IMR-90 (cell line): ENCODE measurements at regions not wholly inside any gene's neighbourhood (a gene's known extent, or its start where the extent isn't known, plus 50 kb on each side); places are given as distances from the start of the nearest gene placed in this dataset.

Source experiments
- ATAC-seq: fragments of 200-7000 bp; cut with Tn5 transposase; 2 replicates; pipeline ENCODE4 v1.9.1; 2020; ENCODE audit warnings: low read depth, mild to moderate bottlenecking, moderate library complexity
- BruUV-seq: library from RNA; stranded (reverse); fragments of 400-500 nt; replicated peaks from 2 replicates; lab custom pipeline; 2021; lab: Mats Ljungman, UMichigan
- CTCF ChIA-PET: fragments of 300-600 bp; formaldehyde crosslinking; extraction: SDS; loops from one replicate; lab custom pipeline; 2021; ENCODE audit warnings: antibody characterized with exemption; lab: Yijun Ruan, JAX
- POLR2A ChIA-PET: fragments of 300-600 bp; sonication (Branson Sonifier 250); formaldehyde crosslinking; loops from one replicate; lab custom pipeline; 2022; ENCODE audit warnings: antibody characterized with exemption; ENCODE audit not compliant: unreplicated experiment; lab: Charles Lee
- DNase-seq: peaks from one replicate; pipeline ENCODE4 v3.0.0; 2013
- H2AFZ ChIP-seq: replicated peaks from 2 replicates; pipeline ENCODE3; 2013; ENCODE audit warnings: low read length, mild to moderate bottlenecking; ENCODE audit not compliant: poor library complexity
- H2AK5ac ChIP-seq: 2 replicates; pipeline ENCODE4 v1.6.1; 2013; ENCODE audit warnings: low read depth, low read length, inconsistent platforms
- H2AK9ac ChIP-seq: replicated peaks from 2 replicates; pipeline ENCODE3; 2013; ENCODE audit warnings: mild to moderate bottlenecking, low read depth, low read length, moderate library complexity; ENCODE audit not compliant: poor library complexity
- H2BK120ac ChIP-seq: 2 replicates; pipeline ENCODE4 v1.6.1; 2013; ENCODE audit warnings: low read depth, low read length, inconsistent platforms
- H2BK15ac ChIP-seq: 3 replicates; pipeline ENCODE4 v1.6.1; 2013; ENCODE audit warnings: low read depth, low read length, inconsistent platforms
- H2BK20ac ChIP-seq: 2 replicates; pipeline ENCODE4 v1.6.1; 2013; ENCODE audit warnings: low read depth, mild to moderate bottlenecking, inconsistent platforms, low read length, moderate library complexity
- H2BK5ac ChIP-seq: 2 replicates; pipeline ENCODE4 v1.6.1; 2013; ENCODE audit warnings: mild to moderate bottlenecking, low read depth, low read length, inconsistent platforms; ENCODE audit not compliant: poor library complexity, severe bottlenecking
- H3K14ac ChIP-seq: replicated peaks from 2 replicates; pipeline ENCODE4 v1.6.1; 2013; ENCODE audit warnings: low read depth, low read length, inconsistent platforms
- H3K18ac ChIP-seq: 2 replicates; pipeline ENCODE4 v1.6.1; 2013; ENCODE audit warnings: low read depth, low read length, control low read depth
- H3K23ac ChIP-seq: 2 replicates; pipeline ENCODE4 v1.6.1; 2013; ENCODE audit warnings: low read depth, low read length, inconsistent platforms
- H3K27ac ChIP-seq: 2 replicates; pipeline ENCODE4 v1.5.1; 2013; ENCODE audit warnings: mild to moderate bottlenecking, control low read depth, low read length; ENCODE audit not compliant: insufficient read depth
- H3K27me3 ChIP-seq: 2 replicates; pipeline ENCODE4 v1.6.1; 2013; ENCODE audit warnings: low read length; ENCODE audit not compliant: control insufficient read depth, insufficient read depth
- H3K36me3 ChIP-seq: 2 replicates; pipeline ENCODE4 v1.6.1; 2013; ENCODE audit warnings: low read length, mixed read lengths; ENCODE audit not compliant: control insufficient read depth, insufficient read depth
- H3K4ac ChIP-seq: 2 replicates; pipeline ENCODE4 v1.6.1; 2013; ENCODE audit warnings: low read depth, low read length, inconsistent platforms
- H3K4me1 ChIP-seq: 2 replicates; pipeline ENCODE4 v1.6.1; 2013; ENCODE audit warnings: low read length, mixed read lengths; ENCODE audit not compliant: control insufficient read depth, insufficient read depth
- H3K4me2 ChIP-seq: 2 replicates; pipeline ENCODE4 v1.6.1; 2013; ENCODE audit warnings: low read depth, mild to moderate bottlenecking, control low read depth, low read length, moderate library complexity
- H3K4me3 ChIP-seq: 2 replicates; pipeline ENCODE4 v1.5.1; 2013; ENCODE audit warnings: low read depth, mild to moderate bottlenecking, control low read depth, low read length, moderate library complexity; ENCODE audit not compliant: insufficient read depth
- H3K56ac ChIP-seq: 2 replicates; pipeline ENCODE4 v1.6.1; 2013; ENCODE audit warnings: low read length, inconsistent platforms; ENCODE audit not compliant: insufficient read depth; ENCODE audit errors: extremely low read depth
- H3K79me1 ChIP-seq, 2 experiments: 2 replicates each; pipeline ENCODE4 v1.6.1; 2013; ENCODE audit warnings: low read length in 2 of 2, inconsistent platforms in 1 of 2, low read depth in 1 of 2
- H3K9ac ChIP-seq: 2 replicates; pipeline ENCODE4 v1.6.1; 2013; ENCODE audit warnings: low read depth, low read length, control low read depth
- H3K9me1 ChIP-seq: 2 replicates; pipeline ENCODE4 v1.6.1; 2013; ENCODE audit warnings: low read length, inconsistent platforms; ENCODE audit not compliant: insufficient read depth
- H3K9me3 ChIP-seq: 2 replicates; pipeline ENCODE4 v1.6.1; 2013; ENCODE audit warnings: low read length; ENCODE audit not compliant: control insufficient read depth, insufficient read depth
- H4K20me1 ChIP-seq: 2 replicates; pipeline ENCODE4 v1.6.1; 2013; ENCODE audit warnings: low read length, inconsistent platforms; ENCODE audit not compliant: insufficient read depth
- H4K5ac ChIP-seq: 2 replicates; pipeline ENCODE4 v1.6.1; 2013; ENCODE audit warnings: mild to moderate bottlenecking, low read depth, low read length, control low read depth
- H4K8ac ChIP-seq, 2 experiments: 2 replicates each; pipeline ENCODE4 v1.6.1; 2013; ENCODE audit warnings: low read depth in 2 of 2, low read length in 2 of 2, control low read depth in 1 of 2, inconsistent platforms in 1 of 2
- H4K91ac ChIP-seq: 2 replicates; pipeline ENCODE4 v1.6.1; 2013; ENCODE audit warnings: low read depth, low read length, inconsistent platforms; ENCODE audit not compliant: insufficient read depth
- BHLHE40 ChIP-seq: fragments of 150-350 bp; IDR thresholded peaks from 2 replicates; pipeline ENCODE4 v1.6.1; 2016; ENCODE audit warnings: mild to moderate bottlenecking, low read depth, low read length
- CEBPB ChIP-seq: IDR thresholded peaks from 2 replicates; pipeline ENCODE4 v1.6.1; 2012; ENCODE audit warnings: low read depth, low read length, improper control_type of control experiment
- WGBS, 2 experiments: methylation state at CpG; one replicate each; pipeline versions ENCODE4 v1.1.5 to v1.1.7; 2013; ENCODE audit warnings: missing lambda C conversion rate in 2 of 2; ENCODE audit not compliant: insufficient read length in 1 of 2; ENCODE audit errors: extremely low coverage in 2 of 2; 5-methylcytosine and 5-hydroxymethylcytosine counted together
- dilution Hi-C: fragments of 300-500 bp; cut with HindIII; formaldehyde crosslinking; loops from one replicate; pipeline ENCODE4 v1.14.3; 2018; ENCODE audit warnings: low sequenced_read_pairs; ENCODE audit not compliant: unreplicated experiment
- in situ Hi-C: fragments of 300-500 bp; cut with MboI; formaldehyde crosslinking; loops from 3 replicates; pipeline ENCODE4 v1.14.3; 2019; ENCODE audit warnings: low sequenced_read_pairs, inconsistent platforms, mixed read lengths
- intact Hi-C: fragments of 100-400 bp; cut with micrococcal nuclease; formaldehyde crosslinking; loops from 2 replicates; pipeline ENCODE4 v1.10.0; 2022

DNA sequence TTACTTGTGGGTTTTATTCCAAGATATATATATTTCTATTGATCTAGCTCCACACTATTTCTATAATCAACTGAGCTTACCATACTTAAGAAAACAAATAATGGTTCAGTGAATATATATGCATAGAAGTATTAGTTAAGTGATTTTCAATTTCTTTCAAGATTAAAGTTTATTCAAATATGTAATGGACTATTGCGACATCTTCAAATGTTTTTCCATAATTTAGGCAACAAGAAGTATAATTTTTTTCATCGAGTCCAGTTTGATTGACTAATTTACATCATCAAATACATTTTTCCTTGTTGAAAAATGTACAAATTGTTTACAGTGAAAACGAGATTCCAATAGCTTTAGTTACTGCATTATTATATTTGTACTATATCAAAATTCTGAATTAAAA is 528.6 kb downstream of the PTPRC start:
- intact Hi-C loops: no loop called here
- no peak overlapping the region for H3K27ac ChIP-seq
- POLR2A ChIA-PET: no interaction called here

More for the DNA sequence above, 528.6 kb downstream of the PTPRC start:
- H2AK5ac ChIP-seq: no peak overlapping the region
- no peak overlapping the region for H4K5ac ChIP-seq
- H3K23ac ChIP-seq: no peak overlapping the region
- CTCF ChIA-PET: no interaction called here
- H3K4me2 ChIP-seq: no peak overlapping the region
- no peak overlapping the region for H2BK20ac ChIP-seq
- no peaks in the 10 kb centered on the region for H3K4me1 ChIP-seq
- H2BK5ac ChIP-seq: no peak overlapping the region
- no peak overlapping the region for H2BK120ac ChIP-seq
- H3K9me1 ChIP-seq: no peaks in the 10 kb centered on the region
- in situ Hi-C loops (no loop called here), dilution Hi-C loops (no loop called here)
- no peak for DNase-seq
- no peak for ATAC-seq
- H2BK15ac ChIP-seq: no peak overlapping the region
- H3K9me3 ChIP-seq: 0 out of 2 replicates have a peak, but pooled peaks cover under 1% of the 10 kb centered on the region
- WGBS, 2 experiments: no CpG with 5 or more reads among the region's 3 CpGs
- no peak overlapping the region for H4K91ac ChIP-seq
- no peak overlapping the region for H2AFZ ChIP-seq
- H3K9ac ChIP-seq: no peak overlapping the region
- no peak overlapping the region for H3K4ac ChIP-seq
- H4K20me1 ChIP-seq: no peaks in the 10 kb centered on the region
- H3K14ac ChIP-seq: no peak overlapping the region
- no peak overlapping the region for H3K18ac ChIP-seq
- no TSS peak for BruUV-seq
- H4K8ac ChIP-seq: no peak overlapping the region
- no peak overlapping the region for H3K56ac ChIP-seq
- peak; percentile 90 for TF ChIP-seq CEBPB
- TF ChIP-seq BHLHE40: no peak
- no peak overlapping the region for H2AK9ac ChIP-seq
- H3K27me3 ChIP-seq: no peaks in the 10 kb centered on the region
- H3K4me3 ChIP-seq: no peak overlapping the region
- no peaks in the 10 kb centered on the region for H3K36me3 ChIP-seq
- H3K79me1 ChIP-seq: no peaks in the 10 kb centered on the region
